ENCODE measurements at regions not wholly inside any gene's neighbourhood (a gene's known extent, or its start where the extent isn't known, plus 50 kb on each side); places are given as distances from the start of the nearest gene placed in this dataset.

DNA sequence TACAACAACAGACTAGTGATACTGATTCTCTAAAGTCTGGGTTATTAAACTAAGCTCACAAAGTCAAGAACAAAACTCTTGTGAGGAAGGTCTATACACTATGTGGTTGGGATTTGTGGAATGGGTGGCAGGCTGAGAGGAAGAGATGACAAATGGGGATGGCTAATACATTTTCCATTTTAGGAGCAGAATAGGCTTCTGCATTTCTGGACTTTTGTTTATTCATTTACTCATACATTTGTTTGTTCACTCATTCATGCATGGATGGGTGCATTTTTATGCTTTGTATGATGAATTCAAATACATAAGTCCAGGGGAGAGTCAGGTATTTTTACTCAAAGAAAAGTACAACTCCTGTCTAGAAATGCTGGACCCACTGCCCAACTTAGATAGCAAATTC, 637.4 kb upstream of the CDH2 start:
- no peak for TF ChIP-seq EZH2 (IDR thresholded peaks at IDR 0.05; ENCODE audit: low read length)
- TF ChIP-seq, protein P1, sequence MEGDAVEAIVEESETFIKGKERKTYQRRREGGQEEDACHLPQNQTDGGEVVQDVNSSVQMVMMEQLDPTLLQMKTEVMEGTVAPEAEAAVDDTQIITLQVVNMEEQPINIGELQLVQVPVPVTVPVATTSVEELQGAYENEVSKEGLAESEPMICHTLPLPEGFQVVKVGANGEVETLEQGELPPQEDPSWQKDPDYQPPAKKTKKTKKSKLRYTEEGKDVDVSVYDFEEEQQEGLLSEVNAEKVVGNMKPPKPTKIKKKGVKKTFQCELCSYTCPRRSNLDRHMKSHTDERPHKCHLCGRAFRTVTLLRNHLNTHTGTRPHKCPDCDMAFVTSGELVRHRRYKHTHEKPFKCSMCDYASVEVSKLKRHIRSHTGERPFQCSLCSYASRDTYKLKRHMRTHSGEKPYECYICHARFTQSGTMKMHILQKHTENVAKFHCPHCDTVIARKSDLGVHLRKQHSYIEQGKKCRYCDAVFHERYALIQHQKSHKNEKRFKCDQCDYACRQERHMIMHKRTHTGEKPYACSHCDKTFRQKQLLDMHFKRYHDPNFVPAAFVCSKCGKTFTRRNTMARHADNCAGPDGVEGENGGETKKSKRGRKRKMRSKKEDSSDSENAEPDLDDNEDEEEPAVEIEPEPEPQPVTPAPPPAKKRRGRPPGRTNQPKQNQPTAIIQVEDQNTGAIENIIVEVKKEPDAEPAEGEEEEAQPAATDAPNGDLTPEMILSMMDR (optimal IDR thresholded peaks at IDR 0.05 in 1 of 3, IDR thresholded peaks at IDR 0.05 in 1 of 3, conservative IDR thresholded peaks at IDR 0.05 in 1 of 3; ENCODE audit: extremely low read depth in 1 of 3, insufficient read depth in 2 of 3, low read length in 3 of 3): no peak

Data from keratinocyte (primary cell).